WTC11 (cell line): ENCODE measurements at regions not wholly inside any gene's neighbourhood (a gene's known extent, or its start where the extent isn't known, plus 50 kb on each side); places are given as distances from the start of the nearest gene placed in this dataset.

Experiments used
- ATAC-seq: fragments of 200-7000 bp; cut with Tn5 transposase; 2 replicates; pipeline ENCODE4 v1.10.0; 2021; ENCODE audit warnings: mild to moderate bottlenecking, moderate library complexity
- CTCF ChIA-PET: fragments of 300-600 bp; sonication (Branson Sonifier 250); formaldehyde crosslinking; loops from one replicate; lab custom pipeline; 2021; ENCODE audit warnings: antibody characterized with exemption; lab: Charles Lee
- POLR2A ChIA-PET: fragments of 350-600 bp; sonication (Branson Sonifier 250); formaldehyde crosslinking; loops from one replicate; lab custom pipeline; 2021; ENCODE audit warnings: antibody characterized with exemption; lab: Charles Lee
- DNase-seq: peaks from one replicate; pipeline ENCODE4 v3.0.0; 2021; ENCODE audit warnings: low spot score
- H3K27ac Mint-ChIP-seq: 2 replicates; pipeline ENCODE4 v1.8.0; 2021; ENCODE audit warnings: mixed read lengths
- H3K27me3 Mint-ChIP-seq: 2 replicates; pipeline ENCODE4 v1.8.0; 2021; ENCODE audit warnings: low read depth, mild to moderate bottlenecking, moderate library complexity, mixed read lengths
- H3K36me3 Mint-ChIP-seq: 2 replicates; pipeline ENCODE4 v1.8.0; 2021; ENCODE audit warnings: mixed read lengths
- H3K4me1 Mint-ChIP-seq: 2 replicates; pipeline ENCODE4 v1.8.0; 2022; ENCODE audit warnings: mixed read lengths
- H3K4me3 Mint-ChIP-seq: 2 replicates; pipeline ENCODE4 v1.8.0; 2021; ENCODE audit warnings: mild to moderate bottlenecking, moderate library complexity, mixed read lengths
- H3K9me3 Mint-ChIP-seq: 2 replicates; pipeline ENCODE4 v1.8.0; 2021; ENCODE audit warnings: mixed read lengths
- ATF1 ChIP-seq: sonication (generic); formaldehyde crosslinking; IDR thresholded peaks from 2 replicates; pipeline ENCODE4 v1.8.1; 2023; ENCODE audit warnings: mild to moderate bottlenecking, moderate library complexity, missing genetic modification reagents
- E2F4 ChIP-seq: sonication (generic); formaldehyde crosslinking; IDR thresholded peaks from 2 replicates; pipeline ENCODE4 v1.8.1; 2022; ENCODE audit warnings: low read depth, mild to moderate bottlenecking, moderate library complexity, missing genetic modification reagents, borderline replicate concordance
- JAZF1 ChIP-seq: fragments of 250-450 bp; sonication (Bioruptor Pico); IDR thresholded peaks from 2 replicates; pipeline ENCODE4 v1.9.0; 2021; ENCODE audit warnings: moderate library complexity, mild to moderate bottlenecking, inconsistent platforms
- NFE2L1 ChIP-seq: sonication (generic); formaldehyde crosslinking; IDR thresholded peaks from 2 replicates; pipeline ENCODE4 v1.8.1; 2023; ENCODE audit warnings: missing genetic modification reagents
- NR2C2 ChIP-seq: sonication (generic); formaldehyde crosslinking; IDR thresholded peaks from 2 replicates; pipeline ENCODE4 v1.8.0; 2022; ENCODE audit warnings: mild to moderate bottlenecking, missing genetic modification reagents
- ZBTB21 ChIP-seq: sonication (generic); formaldehyde crosslinking; IDR thresholded peaks from 2 replicates; pipeline ENCODE4 v1.8.1; 2023; ENCODE audit warnings: mild to moderate bottlenecking, missing genetic modification reagents, borderline replicate concordance
- ZBTB43 ChIP-seq: sonication (generic); formaldehyde crosslinking; IDR thresholded peaks from 2 replicates; pipeline ENCODE4 v1.8.1; 2023; ENCODE audit warnings: mild to moderate bottlenecking, missing genetic modification reagents
- ZNF512 ChIP-seq: sonication (generic); formaldehyde crosslinking; IDR thresholded peaks from 2 replicates; pipeline ENCODE4 v1.8.1; 2022; ENCODE audit warnings: missing genetic modification reagents, borderline replicate concordance
- TF ChIP-seq, protein P1 (sequence below): fragments of 250-450 bp; sonication (Bioruptor Pico); IDR thresholded peaks from 2 replicates; pipeline ENCODE4 v1.9.0; 2021; ENCODE audit warnings: moderate library complexity, mild to moderate bottlenecking, inconsistent platforms, borderline replicate concordance
- TF ChIP-seq, protein P2 (sequence below): sonication (generic); formaldehyde crosslinking; IDR thresholded peaks from 2 replicates; pipeline ENCODE4 v1.8.1; 2023; ENCODE audit warnings: mild to moderate bottlenecking, moderate library complexity, missing genetic modification reagents
- TF ChIP-seq, protein P3 (sequence below): sonication (generic); formaldehyde crosslinking; IDR thresholded peaks from 2 replicates; pipeline ENCODE4 v1.8.0; 2022; ENCODE audit warnings: mild to moderate bottlenecking, missing genetic modification reagents
- TF ChIP-seq, protein P4 (sequence below): sonication (generic); formaldehyde crosslinking; IDR thresholded peaks from 2 replicates; pipeline ENCODE4 v1.8.0; 2023; ENCODE audit warnings: missing genetic modification reagents, mild to moderate bottlenecking, borderline replicate concordance

DNA sequence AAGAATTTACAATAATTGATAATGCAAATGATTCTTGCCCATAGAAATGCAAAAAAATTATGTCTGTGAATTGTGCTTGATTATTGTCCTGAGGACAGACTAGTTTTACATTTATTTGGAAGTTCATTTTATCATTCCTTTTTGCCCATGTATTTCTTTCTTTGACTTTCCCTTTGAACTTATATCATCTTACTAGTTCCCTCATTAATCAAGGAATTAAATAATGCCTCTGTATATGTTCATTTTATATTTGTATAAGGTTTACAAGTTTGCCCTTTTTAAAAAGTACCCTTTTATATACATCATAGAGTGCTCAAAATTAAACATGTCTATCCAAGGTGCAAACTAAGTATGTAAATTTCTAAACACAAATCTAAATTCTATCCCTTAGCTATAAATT lies 501.6 kb downstream of the NTRK2 start (continued):
- TF ChIP-seq, protein P1, sequence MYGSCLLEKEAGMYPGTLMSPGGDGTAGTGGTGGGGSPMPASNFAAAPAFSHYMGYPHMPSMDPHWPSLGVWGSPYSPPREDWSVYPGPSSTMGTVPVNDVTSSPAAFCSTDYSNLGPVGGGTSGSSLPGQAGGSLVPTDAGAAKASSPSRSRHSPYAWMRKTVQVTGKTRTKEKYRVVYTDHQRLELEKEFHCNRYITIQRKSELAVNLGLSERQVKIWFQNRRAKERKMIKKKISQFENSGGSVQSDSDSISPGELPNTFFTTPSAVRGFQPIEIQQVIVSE (CRISPR knock-in tag), result no peak
- TF ChIP-seq ZBTB21 (CRISPR knock-in tag) (no peak), ATF1 (CRISPR knock-in tag) (no peak)
- TF ChIP-seq, protein P2, sequence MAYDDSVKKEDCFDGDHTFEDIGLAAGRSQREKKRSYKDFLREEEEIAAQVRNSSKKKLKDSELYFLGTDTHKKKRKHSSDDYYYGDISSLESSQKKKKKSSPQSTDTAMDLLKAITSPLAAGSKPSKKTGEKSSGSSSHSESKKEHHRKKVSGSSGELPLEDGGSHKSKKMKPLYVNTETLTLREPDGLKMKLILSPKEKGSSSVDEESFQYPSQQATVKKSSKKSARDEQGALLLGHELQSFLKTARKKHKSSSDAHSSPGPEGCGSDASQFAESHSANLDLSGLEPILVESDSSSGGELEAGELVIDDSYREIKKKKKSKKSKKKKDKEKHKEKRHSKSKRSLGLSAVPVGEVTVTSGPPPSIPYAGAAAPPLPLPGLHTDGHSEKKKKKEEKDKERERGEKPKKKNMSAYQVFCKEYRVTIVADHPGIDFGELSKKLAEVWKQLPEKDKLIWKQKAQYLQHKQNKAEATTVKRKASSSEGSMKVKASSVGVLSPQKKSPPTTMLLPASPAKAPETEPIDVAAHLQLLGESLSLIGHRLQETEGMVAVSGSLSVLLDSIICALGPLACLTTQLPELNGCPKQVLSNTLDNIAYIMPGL (CRISPR knock-in tag), result no peak
- TF ChIP-seq, protein P3, sequence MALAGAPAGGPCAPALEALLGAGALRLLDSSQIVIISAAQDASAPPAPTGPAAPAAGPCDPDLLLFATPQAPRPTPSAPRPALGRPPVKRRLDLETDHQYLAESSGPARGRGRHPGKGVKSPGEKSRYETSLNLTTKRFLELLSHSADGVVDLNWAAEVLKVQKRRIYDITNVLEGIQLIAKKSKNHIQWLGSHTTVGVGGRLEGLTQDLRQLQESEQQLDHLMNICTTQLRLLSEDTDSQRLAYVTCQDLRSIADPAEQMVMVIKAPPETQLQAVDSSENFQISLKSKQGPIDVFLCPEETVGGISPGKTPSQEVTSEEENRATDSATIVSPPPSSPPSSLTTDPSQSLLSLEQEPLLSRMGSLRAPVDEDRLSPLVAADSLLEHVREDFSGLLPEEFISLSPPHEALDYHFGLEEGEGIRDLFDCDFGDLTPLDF, result no peak

DNA sequence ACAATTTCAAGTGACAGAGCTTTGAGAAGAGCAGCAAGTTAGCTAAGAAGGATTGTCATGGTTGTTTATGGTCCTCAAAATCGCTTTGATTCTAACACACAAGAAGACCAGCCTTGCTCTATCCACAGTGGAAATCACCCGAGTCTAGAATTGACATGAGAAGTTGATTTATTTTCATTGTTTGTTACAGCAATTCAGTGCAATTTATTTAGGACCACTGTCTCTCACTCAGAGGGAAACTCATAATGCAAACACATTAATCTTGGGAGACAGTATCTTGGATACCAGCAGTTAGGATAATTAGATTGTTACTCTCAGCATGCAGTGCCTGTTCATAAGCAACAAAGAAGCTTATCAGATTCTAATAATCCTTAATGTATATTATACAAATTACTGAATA lies 498.9 kb downstream of the NTRK2 start:
- ATAC-seq (no peak), DNase-seq (no peak)
- Mint-ChIP-seq H3K9me3 (peaks cover 25% of the 10 kb centered on the region), H3K4me3 (no peak overlapping the region), H3K4me1 (peaks cover 18% of the 10 kb centered on the region), H3K27ac (no peak overlapping the region), H3K36me3 (peaks cover 14% of the 10 kb centered on the region), H3K27me3 (no peaks in the 10 kb centered on the region)
- TF ChIP-seq NR2C2 (no peak), ZNF512 (CRISPR knock-in tag) (no peak), NFE2L1 (CRISPR knock-in tag) (no peak), E2F4 (CRISPR knock-in tag) (no peak), JAZF1 (CRISPR knock-in tag) (no peak), ZBTB43 (CRISPR knock-in tag) (no peak)
- TF ChIP-seq, protein P4, sequence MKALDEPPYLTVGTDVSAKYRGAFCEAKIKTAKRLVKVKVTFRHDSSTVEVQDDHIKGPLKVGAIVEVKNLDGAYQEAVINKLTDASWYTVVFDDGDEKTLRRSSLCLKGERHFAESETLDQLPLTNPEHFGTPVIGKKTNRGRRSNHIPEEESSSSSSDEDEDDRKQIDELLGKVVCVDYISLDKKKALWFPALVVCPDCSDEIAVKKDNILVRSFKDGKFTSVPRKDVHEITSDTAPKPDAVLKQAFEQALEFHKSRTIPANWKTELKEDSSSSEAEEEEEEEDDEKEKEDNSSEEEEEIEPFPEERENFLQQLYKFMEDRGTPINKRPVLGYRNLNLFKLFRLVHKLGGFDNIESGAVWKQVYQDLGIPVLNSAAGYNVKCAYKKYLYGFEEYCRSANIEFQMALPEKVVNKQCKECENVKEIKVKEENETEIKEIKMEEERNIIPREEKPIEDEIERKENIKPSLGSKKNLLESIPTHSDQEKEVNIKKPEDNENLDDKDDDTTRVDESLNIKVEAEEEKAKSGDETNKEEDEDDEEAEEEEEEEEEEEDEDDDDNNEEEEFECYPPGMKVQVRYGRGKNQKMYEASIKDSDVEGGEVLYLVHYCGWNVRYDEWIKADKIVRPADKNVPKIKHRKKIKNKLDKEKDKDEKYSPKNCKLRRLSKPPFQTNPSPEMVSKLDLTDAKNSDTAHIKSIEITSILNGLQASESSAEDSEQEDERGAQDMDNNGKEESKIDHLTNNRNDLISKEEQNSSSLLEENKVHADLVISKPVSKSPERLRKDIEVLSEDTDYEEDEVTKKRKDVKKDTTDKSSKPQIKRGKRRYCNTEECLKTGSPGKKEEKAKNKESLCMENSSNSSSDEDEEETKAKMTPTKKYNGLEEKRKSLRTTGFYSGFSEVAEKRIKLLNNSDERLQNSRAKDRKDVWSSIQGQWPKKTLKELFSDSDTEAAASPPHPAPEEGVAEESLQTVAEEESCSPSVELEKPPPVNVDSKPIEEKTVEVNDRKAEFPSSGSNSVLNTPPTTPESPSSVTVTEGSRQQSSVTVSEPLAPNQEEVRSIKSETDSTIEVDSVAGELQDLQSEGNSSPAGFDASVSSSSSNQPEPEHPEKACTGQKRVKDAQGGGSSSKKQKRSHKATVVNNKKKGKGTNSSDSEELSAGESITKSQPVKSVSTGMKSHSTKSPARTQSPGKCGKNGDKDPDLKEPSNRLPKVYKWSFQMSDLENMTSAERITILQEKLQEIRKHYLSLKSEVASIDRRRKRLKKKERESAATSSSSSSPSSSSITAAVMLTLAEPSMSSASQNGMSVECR (CRISPR knock-in tag), result no peak
- ChIA-PET CTCF (no interaction called here), POLR2A (no interaction called here)
